CD4-positive, alpha-beta memory T cell (primary cell): ENCODE measurements at regions not wholly inside any gene's neighbourhood (a gene's known extent, or its start where the extent isn't known, plus 50 kb on each side); places are given as distances from the start of the nearest gene placed in this dataset.

Experiments used
- CTCF ChIA-PET: fragments of 350-600 bp; sonication (Branson Sonifier 250); formaldehyde crosslinking; loops from one replicate; lab custom pipeline; 2021; ENCODE audit warnings: inconsistent platforms; ENCODE audit not compliant: partially characterized antibody; lab: Charles Lee
- POLR2A ChIA-PET: fragments of 350-600 bp; sonication (Branson Sonifier 250); formaldehyde crosslinking; loops from one replicate; lab custom pipeline; 2021; ENCODE audit not compliant: partially characterized antibody; lab: Charles Lee
- DNase-seq, 5 donors: peaks; one replicate each; pipeline versions ENCODE4 v3.0.0 to v3.0.0-alpha.2; 2020 to 2022; ENCODE audit warnings: mixed read lengths in 1 of 5
- H3K27ac ChIP-seq: one replicate; pipeline ENCODE4 v1.7.0; 2013; ENCODE audit warnings: low read depth, low read length
- H3K27me3 ChIP-seq: 2 replicates; pipeline ENCODE4 v1.7.0; 2013; ENCODE audit warnings: mild to moderate bottlenecking, low read length, moderate library complexity; ENCODE audit not compliant: insufficient read depth
- H3K36me3 ChIP-seq: 2 replicates; pipeline ENCODE4 v1.7.0; 2013; ENCODE audit warnings: mild to moderate bottlenecking, low read length, moderate library complexity; ENCODE audit not compliant: insufficient read depth
- H3K4me1 ChIP-seq: 2 replicates; pipeline ENCODE4 v1.7.0; 2013; ENCODE audit warnings: mild to moderate bottlenecking, low read length, moderate library complexity; ENCODE audit not compliant: insufficient read depth
- H3K4me3 ChIP-seq, 2 donors: one replicate each; pipeline ENCODE4 v1.7.0; 2013; ENCODE audit warnings: low read length in 2 of 2, mild to moderate bottlenecking in 1 of 2
- H3K9me3 ChIP-seq, 2 donors: one replicate each; pipeline ENCODE4 v1.7.0; 2013; ENCODE audit warnings: low read length in 2 of 2, control low read depth in 1 of 2; ENCODE audit not compliant: control insufficient read depth in 1 of 2
- H3K27ac Mint-ChIP-seq, 7 donors: one replicate each; pipeline ENCODE4 v1.8.0; 2020 to 2021; ENCODE audit warnings: mixed read lengths in 7 of 7, mild to moderate bottlenecking in 6 of 7, inconsistent platforms in 3 of 7, moderate library complexity in 3 of 7
- H3K27me3 Mint-ChIP-seq, 2 donors: one replicate each; pipeline ENCODE4 v1.8.0; 2020 to 2021; ENCODE audit warnings: mixed read lengths in 2 of 2
- H3K36me3 Mint-ChIP-seq, 2 donors: one replicate each; pipeline ENCODE4 v1.8.0; 2020 to 2021; ENCODE audit warnings: mixed read lengths in 2 of 2, inconsistent platforms in 1 of 2, mild to moderate bottlenecking in 1 of 2
- H3K4me1 Mint-ChIP-seq, 4 donors: one replicate each; pipeline ENCODE4 v1.8.0; 2020 to 2021; ENCODE audit warnings: mixed read lengths in 4 of 4, mild to moderate bottlenecking in 1 of 4
- H3K4me3 Mint-ChIP-seq, 8 donors: one replicate each; pipeline ENCODE4 v1.8.0; 2020 to 2021; ENCODE audit warnings: mixed read lengths in 8 of 8, mild to moderate bottlenecking in 7 of 8, moderate library complexity in 6 of 8, inconsistent platforms in 3 of 8
- H3K9me3 Mint-ChIP-seq, 8 donors: one replicate each; pipeline ENCODE4 v1.8.0; 2020 to 2021; ENCODE audit warnings: mixed read lengths in 8 of 8, mild to moderate bottlenecking in 5 of 8, inconsistent platforms in 3 of 8, moderate library complexity in 1 of 8
- intact Hi-C: fragments of 100-400 bp; cut with micrococcal nuclease; formaldehyde crosslinking; loops from one replicate; pipeline ENCODE4 v1.15.1; 2023

- Mint-ChIP-seq H3K27me3 (peaks cover 0 to 3% of the 10 kb centered on the region in 2 donors), H3K4me3 (no peak overlapping the region), H3K9me3 (peaks cover 0 to 12% (median 6%) of the 10 kb centered on the region in 8 donors), H3K4me1 (no peaks in the 10 kb centered on the region), H3K27ac (no peak overlapping the region), H3K36me3 (peaks cover 0 to 4% of the 10 kb centered on the region in 2 donors)
- Histone ChIP-seq H3K27me3 (no peaks in the 10 kb centered on the region), H3K9me3 (no peaks in the 10 kb centered on the region), H3K4me3 (no peak overlapping the region), H3K27ac (no peak overlapping the region), H3K36me3 (no peaks in the 10 kb centered on the region), H3K4me1 (no peaks in the 10 kb centered on the region)
- ChIA-PET POLR2A (no interaction called here), CTCF (interaction anchor here (0.5 to 1.7 kb wide), 2 partner anchors 69 to 73 kb away, joined by 3 to 7 read pairs; no protein-coding TSS in a partner anchor)
- intact Hi-C loops = no loop called here
- no peak for DNase-seq
Measured at GRCh38 chr21:35120631-35121180, 71.6 kb upstream of the RUNX1 start.

GRCh38 chr21:35119501-35120047 lies 70.5 kb upstream of the RUNX1 start:
- Mint-ChIP-seq H3K9me3 (peaks cover 0 to 11% (median 2%) of the 10 kb centered on the region in 8 donors), H3K27me3 (peaks cover 0 to 3% of the 10 kb centered on the region in 2 donors), H3K36me3 (peaks cover 0 to 4% of the 10 kb centered on the region in 2 donors), H3K4me3 (no peak overlapping the region), H3K4me1 (no peaks in the 10 kb centered on the region), H3K27ac (no peak overlapping the region)
- Histone ChIP-seq H3K9me3 (no peaks in the 10 kb centered on the region), H3K4me1 (no peaks in the 10 kb centered on the region), H3K4me3 (no peak overlapping the region), H3K27me3 (no peaks in the 10 kb centered on the region), H3K27ac (no peak overlapping the region), H3K36me3 (no peaks in the 10 kb centered on the region)
- ChIA-PET POLR2A (no interaction called here), CTCF (no interaction called here)
- intact Hi-C loops = no loop called here
- DNase-seq = no peak

GRCh38 chr21:35116777-35117176 lies 67.7 kb upstream of the RUNX1 start:
- no peak overlapping the region for H3K27ac Mint-ChIP-seq
- Histone ChIP-seq H3K27me3 (no peaks in the 10 kb centered on the region), H3K27ac (no peak overlapping the region), H3K4me1 (no peaks in the 10 kb centered on the region), H3K4me3 (no peak overlapping the region), H3K9me3 (no peaks in the 10 kb centered on the region), H3K36me3 (no peaks in the 10 kb centered on the region)
- no peak overlapping the region for H3K4me3 Mint-ChIP-seq
- DNase-seq = no peak
- POLR2A ChIA-PET = interaction anchor here (0.6 kb wide), 1 partner anchor 75 kb away, joined by 3 read pairs; no protein-coding TSS in a partner anchor
- peaks cover 0 to 2% (median 0%) of the 10 kb centered on the region in 8 donors for H3K9me3 Mint-ChIP-seq
- intact Hi-C loops = no loop called here
- CTCF ChIA-PET = no interaction called here
- no peaks in the 10 kb centered on the region for H3K4me1 Mint-ChIP-seq
- no peaks in the 10 kb centered on the region for H3K36me3 Mint-ChIP-seq
- H3K27me3 Mint-ChIP-seq = peaks cover 0 to 3% of the 10 kb centered on the region in 2 donors

GRCh38 chr21:35113064-35113463 lies 64.0 kb upstream of the RUNX1 start:
- Mint-ChIP-seq H3K4me3 (no peak overlapping the region), H3K4me1 (no peaks in the 10 kb centered on the region), H3K27ac (no peak overlapping the region), H3K36me3 (no peaks in the 10 kb centered on the region), H3K9me3 (peaks cover 0 to 2% (median 0%) of the 10 kb centered on the region in 8 donors), H3K27me3 (no peaks in the 10 kb centered on the region)
- no peaks in the 10 kb centered on the region for H3K27me3 ChIP-seq
- intact Hi-C loops = no loop called here
- H3K27ac ChIP-seq = no peak overlapping the region
- ChIA-PET POLR2A (no interaction called here), CTCF (interaction anchor here (1.5 kb wide), 1 partner anchor 15 kb away, joined by 3 read pairs; no protein-coding TSS in a partner anchor)
- no peaks in the 10 kb centered on the region for H3K36me3 ChIP-seq
- H3K9me3 ChIP-seq = no peaks in the 10 kb centered on the region
- no peak overlapping the region for H3K4me3 ChIP-seq
- DNase-seq = no peak
- H3K4me1 ChIP-seq = no peaks in the 10 kb centered on the region

- no peak for DNase-seq
- Mint-ChIP-seq H3K4me1 (no peaks in the 10 kb centered on the region), H3K27ac (no peak overlapping the region), H3K27me3 (no peaks in the 10 kb centered on the region), H3K9me3 (no peaks in the 10 kb centered on the region), H3K36me3 (no peaks in the 10 kb centered on the region), H3K4me3 (no peak overlapping the region)
- H3K4me3 ChIP-seq = no peak overlapping the region
- CTCF ChIA-PET = interaction anchor here (1.5 kb wide), 1 partner anchor 62 kb away, joined by 3 read pairs; no protein-coding TSS in a partner anchor
- intact Hi-C loops = no loop called here
- no peaks in the 10 kb centered on the region for H3K27me3 ChIP-seq
- H3K27ac ChIP-seq = no peak overlapping the region
- H3K9me3 ChIP-seq = no peaks in the 10 kb centered on the region
- POLR2A ChIA-PET = interaction anchor here (0.9 kb wide), 1 partner anchor 85 kb away, joined by 3 read pairs; no protein-coding TSS in a partner anchor
- no peaks in the 10 kb centered on the region for H3K4me1 ChIP-seq
- H3K36me3 ChIP-seq = no peaks in the 10 kb centered on the region
Measured at GRCh38 chr21:35111321-35111930, 62.3 kb upstream of the RUNX1 start.

- H3K4me1 Mint-ChIP-seq = no peaks in the 10 kb centered on the region
- H3K4me3 Mint-ChIP-seq = no peak overlapping the region
- Histone ChIP-seq H3K36me3 (no peaks in the 10 kb centered on the region), H3K4me1 (no peaks in the 10 kb centered on the region), H3K27me3 (no peaks in the 10 kb centered on the region), H3K27ac (no peak overlapping the region), H3K4me3 (no peak overlapping the region), H3K9me3 (no peaks in the 10 kb centered on the region)
- H3K9me3 Mint-ChIP-seq = no peaks in the 10 kb centered on the region
- intact Hi-C loops = no loop called here
- no peak overlapping the region for H3K27ac Mint-ChIP-seq
- no peaks in the 10 kb centered on the region for H3K36me3 Mint-ChIP-seq
- no peak for DNase-seq
- no peaks in the 10 kb centered on the region for H3K27me3 Mint-ChIP-seq
- POLR2A ChIA-PET = no interaction called here
- CTCF ChIA-PET = no interaction called here
Measured at GRCh38 chr21:35108887-35109286, 59.8 kb upstream of the RUNX1 start.

- ChIA-PET POLR2A (no interaction called here), CTCF (no interaction called here)
Measured at GRCh38 chr21:35107520-35107919, 58.4 kb upstream of the RUNX1 start.

More at GRCh38 chr21:35107520-35107919, 58.4 kb upstream of the RUNX1 start:
- Mint-ChIP-seq H3K27ac (no peak overlapping the region), H3K27me3 (no peaks in the 10 kb centered on the region), H3K9me3 (no peaks in the 10 kb centered on the region), H3K4me1 (no peaks in the 10 kb centered on the region), H3K4me3 (no peak overlapping the region), H3K36me3 (no peaks in the 10 kb centered on the region)
- H3K4me3 ChIP-seq = no peak overlapping the region
- no peak overlapping the region for H3K27ac ChIP-seq
- no peaks in the 10 kb centered on the region for H3K36me3 ChIP-seq
- H3K9me3 ChIP-seq = no peaks in the 10 kb centered on the region
- H3K4me1 ChIP-seq = peaks cover 10% of the 10 kb centered on the region
- no peaks in the 10 kb centered on the region for H3K27me3 ChIP-seq
- no peak for DNase-seq
- intact Hi-C loops = no loop called here
